HTR-8/SVneo (cell line): ENCODE measurements at regions not wholly inside any gene's neighbourhood (a gene's known extent, or its start where the extent isn't known, plus 50 kb on each side); places are given as distances from the start of the nearest gene placed in this dataset.

Source experiments
- DNase-seq: peaks from one replicate; pipeline ENCODE4 v3.0.0; 2011; ENCODE audit warnings: low spot score, mixed read lengths; ENCODE audit not compliant: insufficient read length
- FAIRE-seq: peaks from 2 replicates; lab custom pipeline; 2011; peaks lifted over from hg19 to GRCh38; lab: Jason Lieb, UNC

DNA sequence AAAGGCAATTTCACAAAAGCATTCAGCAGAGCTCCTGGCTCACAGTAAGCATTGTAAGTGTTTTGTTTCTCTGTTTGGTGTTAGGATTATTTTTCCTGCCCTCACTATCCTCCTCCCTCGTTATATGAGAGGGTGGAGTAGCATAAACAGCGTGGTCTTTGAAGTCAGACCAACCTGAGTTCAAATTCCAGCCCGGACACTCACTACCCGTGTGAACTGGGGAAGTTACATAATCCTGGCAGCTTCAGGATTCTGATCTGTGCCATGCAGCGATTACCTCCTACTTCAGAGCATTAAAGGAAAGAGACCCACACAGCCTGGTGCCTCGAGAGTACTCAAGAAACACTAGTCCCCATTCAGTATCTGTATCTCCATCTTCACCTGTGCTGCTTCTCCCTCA lies 386.5 kb downstream of the INHBA start:
- no peak for FAIRE-seq
- no peak for DNase-seq

DNA sequence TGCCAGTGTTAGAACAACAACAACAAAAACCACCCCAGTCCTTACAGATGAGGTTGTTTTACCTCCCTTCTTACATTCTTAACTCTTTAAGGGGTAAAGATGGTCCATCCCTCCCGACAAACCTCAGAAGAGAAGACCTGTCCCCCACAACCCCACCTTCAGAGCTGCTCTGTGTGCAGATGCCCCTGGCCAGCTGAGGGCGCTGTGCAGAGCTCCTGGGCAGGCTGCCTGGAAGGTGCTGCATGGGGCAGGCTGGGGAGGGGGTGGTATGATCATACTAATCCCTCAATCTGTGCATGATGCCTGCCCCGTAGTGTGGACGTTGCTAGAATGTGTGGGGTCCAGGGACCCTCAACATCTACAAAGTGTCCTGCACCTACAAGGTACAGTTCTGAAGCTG lies 387.1 kb downstream of the INHBA start:
- DNase-seq (no peak), FAIRE-seq (no peak)

DNA sequence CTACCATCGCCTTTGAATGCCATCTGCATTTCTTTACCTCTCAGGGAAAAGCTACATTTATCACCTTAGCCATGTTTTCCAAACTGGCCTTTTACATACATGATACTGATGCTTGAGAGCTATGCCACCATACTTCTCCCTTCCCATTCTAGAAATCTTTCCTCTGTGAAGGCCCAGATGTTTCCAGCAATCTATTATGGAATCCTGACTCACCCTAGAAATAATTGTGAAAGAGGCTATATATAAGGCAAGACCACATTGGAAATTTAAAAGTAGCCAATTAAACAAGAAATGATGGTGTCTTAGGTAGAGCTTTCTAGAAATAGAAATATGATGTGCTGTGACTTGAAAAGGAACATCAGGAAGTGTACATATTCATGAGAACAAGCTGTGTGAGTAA lies 389.7 kb downstream of the INHBA start:
- DNase-seq (no peak), FAIRE-seq (no peak)

DNA sequence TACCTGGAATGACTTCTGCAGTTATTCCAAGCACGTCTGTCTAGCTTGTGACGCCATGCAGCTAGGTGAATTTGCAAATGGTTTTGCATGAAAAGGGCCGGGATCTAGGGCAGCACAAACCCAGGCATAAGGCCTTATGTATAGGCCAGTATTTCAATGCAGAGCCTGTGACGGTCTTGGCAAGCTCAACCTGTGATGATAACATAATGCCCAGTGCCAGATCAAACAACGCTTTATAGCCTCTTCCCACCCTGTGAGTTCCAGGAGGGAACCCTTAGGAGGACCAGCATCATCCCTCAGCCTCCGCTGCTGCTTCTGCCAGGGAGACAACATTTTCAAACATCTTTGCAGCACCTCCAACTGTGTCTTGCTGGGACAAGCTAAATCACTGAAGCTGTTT lies 390.7 kb downstream of the INHBA start:
- DNase-seq = no peak

DNA sequence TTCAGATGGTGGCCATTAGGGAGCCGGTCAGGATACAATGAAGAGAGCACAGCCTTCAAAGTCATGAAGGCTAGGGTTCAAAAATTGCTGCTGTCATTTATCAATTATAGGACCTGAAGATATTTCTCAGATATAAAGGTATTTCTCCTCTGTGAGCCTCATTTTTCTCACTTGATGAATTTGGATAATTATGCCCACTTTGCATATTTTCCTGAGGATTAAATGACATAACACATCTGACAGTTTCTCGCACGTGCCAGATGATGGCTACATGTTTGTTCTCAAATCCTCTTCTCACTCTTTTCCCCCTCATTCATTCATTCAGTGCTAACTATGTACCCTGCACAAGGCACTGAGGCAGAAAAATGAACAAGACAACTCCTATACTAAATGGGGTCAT lies 391.6 kb downstream of the INHBA start:
- no peak for FAIRE-seq
- DNase-seq = no peak

More for the DNA sequence above, 390.7 kb downstream of the INHBA start:
- no peak for FAIRE-seq

DNA sequence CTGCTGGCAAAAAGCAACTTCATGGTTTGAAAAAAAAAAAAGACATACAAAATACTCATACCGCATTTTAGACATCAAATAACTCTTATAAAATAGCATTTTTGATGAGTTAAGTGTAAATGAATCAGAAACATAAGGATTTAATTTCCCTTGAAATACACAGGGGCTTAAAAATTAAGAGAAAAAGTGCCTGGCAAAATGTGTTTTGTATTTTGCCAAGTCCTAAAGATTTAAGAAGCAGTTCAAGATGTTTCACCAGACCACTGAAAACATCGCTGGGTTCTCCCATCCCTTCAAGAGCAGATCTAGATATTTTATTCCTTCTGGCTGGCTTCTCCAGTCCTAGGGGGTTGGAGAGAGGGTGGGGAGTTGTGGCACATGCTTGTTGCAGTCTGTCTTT lies 396.4 kb downstream of the INHBA start:
- DNase-seq (no peak), FAIRE-seq (no peak)

DNA sequence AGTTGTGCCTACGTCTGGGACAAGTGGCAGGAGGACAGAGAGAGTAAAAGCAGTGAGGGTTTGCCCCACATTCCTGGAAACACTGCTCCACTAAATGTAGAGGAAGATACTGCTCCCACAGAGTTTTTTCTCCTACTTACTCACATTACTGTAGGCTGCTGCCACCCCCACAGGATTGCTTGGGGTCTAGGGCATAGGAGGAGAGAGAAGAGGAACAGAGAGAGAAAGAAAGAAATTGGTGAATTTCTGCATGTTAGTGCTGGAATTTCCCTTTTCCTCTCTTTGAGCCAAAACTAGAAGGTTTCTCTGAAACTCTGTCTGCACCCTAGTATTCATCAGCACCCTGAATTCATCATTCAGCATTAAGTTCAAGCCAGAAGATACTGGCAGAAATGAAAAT lies 397.9 kb downstream of the INHBA start:
- DNase-seq (no peak), FAIRE-seq (no peak)

DNA sequence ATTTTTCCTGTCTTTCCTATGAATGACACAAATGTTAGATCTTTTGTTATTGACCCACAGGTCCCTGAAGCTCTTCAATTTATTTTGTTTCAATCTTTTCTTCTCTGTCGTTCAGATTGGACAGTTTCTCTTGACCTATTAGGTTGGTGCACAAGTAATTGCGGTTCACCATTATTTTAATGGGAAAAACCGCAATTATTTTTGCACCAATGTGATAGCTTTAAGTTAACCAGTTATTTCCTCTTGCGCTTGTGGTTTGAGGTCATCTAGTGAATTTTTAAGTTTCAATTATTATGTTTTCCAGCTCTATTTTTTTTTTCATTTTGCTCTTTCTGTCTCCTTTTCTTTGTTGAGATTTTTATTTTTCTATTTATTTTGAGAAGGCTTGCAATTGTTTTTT lies 399.2 kb downstream of the INHBA start:
- no peak for FAIRE-seq

DNA sequence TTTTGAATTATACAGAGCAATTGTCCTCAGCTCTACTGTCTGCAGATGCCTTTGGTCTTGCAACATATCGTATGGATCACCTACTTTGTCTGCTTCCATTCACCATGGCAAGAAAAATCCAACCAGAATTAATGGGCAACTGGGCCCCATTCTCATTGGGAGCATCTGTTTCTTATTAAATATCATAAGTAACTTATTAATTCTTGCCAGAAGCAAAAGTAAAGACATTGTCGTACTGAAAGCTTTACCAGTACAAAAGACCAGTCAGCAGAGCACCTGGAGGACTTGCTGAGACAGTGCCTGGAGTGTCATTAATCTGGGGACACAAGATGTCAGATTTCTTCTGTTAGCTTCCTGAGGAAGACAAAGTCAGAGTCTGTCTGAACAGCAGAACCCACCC lies 404.5 kb downstream of the INHBA start:
- FAIRE-seq = no peak
- no peak for DNase-seq

More for the DNA sequence above, 399.2 kb downstream of the INHBA start:
- DNase-seq = no peak

DNA sequence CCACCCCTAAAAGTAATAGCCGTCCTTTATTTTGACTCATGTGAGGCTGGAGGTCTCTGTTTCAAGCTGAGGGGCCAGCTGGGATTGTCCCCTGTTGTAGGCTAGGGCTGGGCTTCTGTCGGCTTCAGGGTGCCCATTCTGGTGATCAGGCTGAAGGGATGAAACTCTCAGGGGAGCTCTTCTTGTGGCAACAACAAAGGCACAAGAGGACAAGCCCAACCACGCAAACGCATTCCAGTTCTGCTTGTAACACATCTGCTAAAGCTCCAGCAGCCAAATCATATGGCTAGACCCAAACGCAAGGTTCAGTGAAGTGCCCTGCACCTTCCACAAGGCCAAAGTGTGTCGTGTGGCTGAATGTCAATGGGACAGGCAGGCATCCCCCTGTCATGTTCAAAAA lies 405.7 kb downstream of the INHBA start:
- FAIRE-seq = no peak

DNA sequence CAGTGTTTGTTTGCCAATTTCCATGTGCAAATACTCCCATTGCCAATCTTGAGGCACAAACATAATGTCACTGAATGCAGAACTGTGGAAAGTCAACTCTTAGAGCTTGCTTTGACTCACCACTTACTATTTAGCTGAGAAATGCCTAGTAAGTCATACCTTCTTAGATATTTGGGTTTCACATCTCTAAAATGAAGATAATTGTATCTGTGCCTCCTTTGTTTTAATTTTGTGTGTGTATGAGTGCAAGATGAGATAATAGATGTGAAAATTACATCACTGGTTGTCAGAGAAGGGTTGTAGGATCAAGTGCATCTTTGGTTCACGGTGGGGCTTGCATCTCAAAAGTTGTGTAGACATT lies 407.5 kb downstream of the INHBA start:
- no peak for DNase-seq
- FAIRE-seq = no peak

More for the DNA sequence above, 405.7 kb downstream of the INHBA start:
- no peak for DNase-seq

DNA sequence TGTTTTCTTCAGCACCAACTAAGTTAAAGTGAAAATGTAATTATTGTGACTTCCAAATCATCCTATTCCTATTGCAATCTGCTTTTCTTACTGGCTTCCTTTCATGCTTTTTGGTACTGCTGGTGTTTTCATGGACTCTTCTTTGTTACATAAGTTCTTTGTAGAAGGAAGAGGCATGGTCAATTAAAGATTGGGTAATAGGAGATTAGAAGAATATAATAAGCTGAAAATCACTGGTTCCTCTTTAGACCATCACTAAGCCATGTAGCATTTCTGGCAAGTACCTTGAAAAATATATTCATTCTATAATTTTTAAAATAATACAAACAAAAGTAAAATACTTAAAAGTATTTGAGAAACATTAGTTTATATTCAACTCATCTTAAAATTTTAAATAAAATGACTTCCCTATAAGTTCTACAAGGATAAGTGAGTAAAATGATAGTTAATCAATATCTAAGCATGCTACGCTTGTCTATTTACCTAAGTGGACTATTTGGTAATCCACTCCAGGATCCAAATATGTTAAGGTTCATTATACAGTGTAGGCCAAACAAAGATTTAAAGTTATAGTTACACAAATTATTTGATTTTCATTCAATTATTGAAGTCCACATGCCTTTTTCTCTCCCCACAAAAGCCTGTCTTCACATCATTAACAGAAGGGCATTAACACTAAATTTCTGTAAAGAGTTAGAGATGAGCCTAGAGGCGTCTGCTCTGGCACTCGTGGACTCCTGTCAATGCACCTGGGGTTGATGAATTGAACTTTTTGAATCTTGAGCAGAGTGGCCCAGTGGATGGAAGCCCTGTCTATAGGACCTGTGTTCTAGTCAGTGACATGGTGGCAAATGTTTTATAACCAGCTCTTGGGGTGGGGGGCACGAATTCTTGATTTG lies 408.1 kb downstream of the INHBA start:
- FAIRE-seq = no peak
- no peak for DNase-seq

DNA sequence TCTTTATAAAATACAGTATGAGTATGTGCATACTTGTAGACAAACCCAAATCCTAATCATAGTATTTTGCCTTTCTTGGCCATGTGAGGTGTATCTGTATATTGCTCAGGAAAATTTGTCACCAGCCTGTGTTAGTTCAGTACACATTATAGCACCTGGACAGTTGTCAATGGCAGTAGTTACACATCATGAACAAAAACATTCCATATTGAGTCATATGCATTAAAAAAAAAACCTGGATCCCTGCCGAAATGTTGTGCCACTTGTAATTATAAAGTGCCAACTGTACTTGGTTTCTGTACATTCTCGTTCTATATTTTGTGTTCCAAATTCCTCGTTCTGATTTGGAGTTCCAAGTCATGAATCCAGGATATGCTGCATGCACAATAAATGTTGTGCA lies 410.4 kb downstream of the INHBA start:
- DNase-seq (no peak), FAIRE-seq (no peak)

DNA sequence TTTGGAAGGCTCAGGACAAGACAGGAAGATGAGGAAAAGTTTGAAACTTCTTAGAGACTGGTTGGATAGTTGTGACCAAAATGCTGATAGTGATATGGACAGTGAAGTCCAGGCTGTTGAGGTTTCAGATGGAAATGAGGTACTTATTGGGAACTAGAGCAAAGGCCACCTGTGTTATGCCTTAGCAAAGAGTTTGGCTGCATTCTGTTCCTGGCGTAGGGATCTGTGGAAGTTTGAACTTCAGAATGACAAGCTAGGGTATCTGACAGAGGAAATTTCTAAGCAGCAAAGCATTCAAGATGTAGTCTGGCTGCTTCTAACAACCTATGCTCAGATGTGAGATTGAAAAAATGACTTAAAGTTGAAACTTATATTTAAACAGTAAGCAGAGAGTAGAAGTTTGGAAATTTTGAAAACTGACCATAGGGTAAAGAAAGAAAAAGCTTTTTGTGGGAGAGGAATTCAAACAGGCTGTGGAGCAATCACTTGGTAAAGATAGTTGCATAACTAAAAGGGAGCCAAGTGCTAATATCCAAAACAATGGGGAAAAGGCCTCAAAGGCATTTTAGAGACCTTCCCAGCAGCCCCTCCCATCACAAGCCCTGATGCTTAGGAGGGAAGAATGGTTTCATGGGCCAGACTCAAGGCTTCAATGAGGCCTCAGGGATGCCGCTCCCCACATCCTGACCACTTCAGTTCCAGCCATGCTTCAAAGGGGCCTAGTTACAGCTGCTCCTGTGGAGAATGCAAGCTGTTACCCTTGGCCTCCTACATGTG lies 415.1 kb downstream of the INHBA start:
- DNase-seq (no peak), FAIRE-seq (no peak)

DNA sequence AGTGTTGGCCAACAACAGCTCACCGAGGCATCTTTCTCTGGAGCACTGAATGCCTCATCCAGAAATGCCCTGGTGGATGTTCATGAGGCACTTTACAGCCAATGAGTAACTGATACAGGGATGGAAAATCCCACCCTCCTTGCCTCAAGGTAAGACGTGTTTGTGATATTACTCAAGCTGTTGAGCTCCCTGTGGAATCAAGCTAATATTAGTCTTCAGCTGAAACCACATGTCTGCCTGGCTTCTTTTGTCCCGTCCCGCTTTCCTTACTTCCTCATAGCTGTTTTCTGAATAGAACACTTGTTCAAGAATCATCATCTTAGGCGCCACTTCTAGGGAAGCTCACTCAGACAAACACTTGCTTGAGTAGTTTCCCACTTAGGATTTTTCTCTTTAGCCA lies 422.4 kb downstream of the INHBA start:
- DNase-seq (no peak), FAIRE-seq (no peak)

DNA sequence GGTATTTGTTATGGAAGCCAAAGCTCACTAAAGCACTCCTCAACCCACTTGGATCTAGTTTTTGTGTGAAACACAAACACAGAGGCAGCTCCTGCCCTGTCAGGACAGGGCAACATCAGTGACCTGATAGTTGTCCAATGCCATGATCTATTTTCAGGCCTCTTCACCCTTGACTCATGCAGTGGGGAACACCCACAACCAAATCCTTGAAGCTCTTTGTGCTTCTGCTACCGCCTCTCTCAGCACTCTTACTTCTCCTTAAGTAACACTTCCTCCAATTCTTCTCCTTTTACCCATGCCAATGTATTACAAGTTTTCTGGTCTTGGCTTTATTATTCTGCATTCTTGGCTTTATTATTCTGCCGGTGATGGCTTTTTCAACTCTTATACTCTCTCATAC lies 425.3 kb downstream of the INHBA start:
- DNase-seq (no peak), FAIRE-seq (no peak)

DNA sequence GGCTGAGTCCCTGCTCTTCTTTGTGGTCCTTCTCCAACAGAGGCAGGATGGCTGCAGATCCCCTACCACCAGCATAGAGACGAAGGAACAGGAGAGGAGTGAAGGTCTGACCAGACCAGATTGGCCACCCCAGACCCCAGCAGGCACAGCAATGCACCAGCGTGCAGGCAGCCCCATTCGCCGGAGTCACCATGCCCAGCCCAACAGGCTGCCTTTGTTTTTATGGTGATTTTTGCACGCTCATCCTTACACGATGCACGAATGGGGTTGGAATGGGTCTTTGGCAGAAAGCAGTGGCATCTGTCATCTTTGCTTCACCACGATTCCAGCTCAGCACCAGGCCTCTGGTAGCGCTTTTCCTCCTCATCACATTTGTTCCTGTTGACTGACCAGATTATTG lies 427.6 kb downstream of the INHBA start:
- DNase-seq (no peak), FAIRE-seq (no peak)

DNA sequence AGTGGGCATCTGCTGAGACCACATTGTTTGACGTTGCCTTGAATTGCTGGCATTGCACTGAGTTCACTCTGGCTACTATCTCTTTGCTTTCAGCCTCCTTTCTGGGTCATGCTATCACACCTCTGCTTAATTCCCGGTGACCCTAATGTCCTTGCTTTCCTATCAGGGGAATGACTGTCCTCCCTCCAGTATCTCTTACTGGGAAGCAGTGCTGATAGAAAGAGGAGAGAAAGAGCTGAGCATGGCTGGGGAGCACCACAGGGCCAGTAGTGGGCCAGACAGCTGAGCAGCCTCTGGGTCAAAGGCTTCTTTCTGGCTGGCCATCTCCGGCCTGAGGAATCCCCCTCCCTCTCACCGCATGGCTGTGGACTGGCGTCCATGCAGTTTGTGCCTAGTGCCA lies 428.7 kb downstream of the INHBA start:
- DNase-seq (no peak), FAIRE-seq (no peak)

DNA sequence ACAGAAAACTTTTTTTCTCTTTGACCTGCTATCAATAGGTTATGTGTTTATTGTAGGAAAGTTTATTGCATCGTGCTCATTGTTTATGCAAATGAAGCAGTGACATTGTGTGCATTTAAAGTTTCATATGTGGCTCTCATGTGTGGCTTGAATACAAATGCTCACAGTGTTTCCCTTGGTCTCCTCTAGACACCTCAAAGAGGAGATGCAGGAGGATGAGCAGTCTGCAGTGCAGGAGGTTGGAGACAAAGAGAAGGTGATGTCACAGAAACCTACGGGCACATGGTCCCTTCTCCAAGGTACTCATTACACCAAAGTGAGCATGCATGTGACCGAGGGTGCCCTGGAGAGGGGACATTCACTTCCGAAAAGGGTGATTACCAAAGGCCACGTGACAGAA lies 430.2 kb downstream of the INHBA start:
- DNase-seq = no peak
- FAIRE-seq = no peak

DNA sequence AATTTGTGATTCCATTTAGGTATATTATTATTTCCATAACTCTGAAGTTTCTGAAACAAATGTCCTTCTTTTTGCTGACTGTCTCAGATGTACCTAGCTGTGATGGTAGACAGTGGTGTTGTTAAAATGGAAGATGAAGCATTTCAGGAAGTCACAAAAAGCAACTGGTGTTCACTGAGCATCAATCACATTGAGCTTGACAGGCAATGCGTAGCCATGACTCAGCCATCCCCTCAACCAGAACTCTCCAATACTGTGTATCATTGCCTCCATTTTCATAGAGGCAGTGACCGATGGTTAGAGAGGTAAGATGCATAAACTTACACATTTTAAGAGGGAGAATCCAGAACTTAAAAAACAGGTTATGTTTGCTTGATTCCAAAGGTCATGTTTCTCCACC lies 434.0 kb downstream of the INHBA start:
- FAIRE-seq (no peak), DNase-seq (no peak)

DNA sequence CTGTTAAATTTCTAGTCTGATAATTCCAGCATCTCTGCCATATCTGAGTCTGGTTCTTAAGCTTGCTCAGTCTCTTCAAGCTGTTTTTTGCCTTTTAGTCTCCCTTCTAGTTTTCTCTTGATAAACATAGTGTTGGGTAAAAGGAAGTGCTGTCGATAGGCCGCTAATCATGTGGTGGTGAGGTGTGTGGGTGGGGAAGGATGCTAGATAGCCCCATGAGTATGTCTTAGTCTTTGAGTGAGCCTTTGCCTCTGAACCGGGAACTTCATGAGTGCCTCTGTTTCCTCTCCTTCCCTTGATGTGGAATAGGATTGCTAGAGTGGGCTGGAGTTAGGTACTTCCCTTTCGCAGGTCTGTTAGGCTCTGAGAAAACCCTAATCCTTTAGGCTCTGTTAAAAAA lies 441.8 kb downstream of the INHBA start:
- FAIRE-seq (no peak), DNase-seq (no peak)

DNA sequence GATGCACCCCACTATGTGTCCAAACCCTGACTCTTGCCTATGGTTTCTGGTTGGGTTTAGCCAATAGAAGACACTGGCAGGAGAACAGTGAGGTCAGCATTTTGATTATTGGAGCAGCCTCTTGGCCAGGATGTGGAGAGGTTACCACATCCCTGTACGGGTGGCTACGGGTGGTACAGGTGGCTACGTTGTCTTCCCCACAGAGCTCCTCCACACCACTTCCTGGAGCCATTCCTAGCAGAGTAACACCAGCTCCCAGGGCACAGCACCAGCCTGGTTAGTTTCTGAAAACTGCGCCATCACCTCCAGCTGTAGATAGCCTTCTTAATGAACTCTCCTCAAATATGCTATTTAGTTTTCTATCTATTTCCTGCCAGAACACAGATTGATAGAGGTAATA lies 445.2 kb downstream of the INHBA start:
- DNase-seq = no peak
- FAIRE-seq = no peak
